HG02610 (cell line): ENCODE measurements at regions not wholly inside any gene's neighbourhood (a gene's known extent, or its start where the extent isn't known, plus 50 kb on each side); places are given as distances from the start of the nearest gene placed in this dataset.

Experiments
- ATAC-seq: cut with Tn5 transposase; IDR thresholded peaks from one replicate; pipeline ENCODE4 v1.9.1; 2021; ENCODE audit warnings: mild to moderate bottlenecking, moderate library complexity; ENCODE audit not compliant: unreplicated experiment

GRCh38 chr1:4086085-4086850 is 186.2 kb upstream of the C1orf174 start:
- no peak for ATAC-seq

- no peak for ATAC-seq
Observed at GRCh38 chr1:4086921-4087320, 186.8 kb upstream of the C1orf174 start.

- no peak for ATAC-seq
Observed at GRCh38 chr1:4087530-4088420, 187.7 kb upstream of the C1orf174 start.

GRCh38 chr1:4088676-4089075 is 188.6 kb upstream of the C1orf174 start:
- ATAC-seq, result no peak

GRCh38 chr1:4089421-4090175 is 189.5 kb upstream of the C1orf174 start:
- ATAC-seq, result no peak

- ATAC-seq, result no peak
Observed at GRCh38 chr1:4090556-4090955, 190.5 kb upstream of the C1orf174 start.

- no peak for ATAC-seq
Observed at GRCh38 chr1:4090976-4091660, 191.0 kb upstream of the C1orf174 start.

- ATAC-seq, result no peak
Observed at GRCh38 chr1:4091996-4092395, 191.9 kb upstream of the C1orf174 start.

- no peak for ATAC-seq
Observed at GRCh38 chr1:4093856-4094565, 193.9 kb upstream of the C1orf174 start.

- ATAC-seq, result no peak
Observed at GRCh38 chr1:4095433-4095971, 195.4 kb upstream of the C1orf174 start.

GRCh38 chr1:4101459-4102161 is 201.5 kb upstream of the C1orf174 start:
- ATAC-seq, result no peak

GRCh38 chr1:4105300-4105880 is 205.3 kb upstream of the C1orf174 start:
- ATAC-seq, result no peak

GRCh38 chr1:4106731-4107130 is 206.7 kb upstream of the C1orf174 start:
- ATAC-seq, result no peak

- ATAC-seq, result no peak
Observed at GRCh38 chr1:4107291-4107690, 207.2 kb upstream of the C1orf174 start.

- ATAC-seq, result no peak
Observed at GRCh38 chr1:4108331-4108730, 208.3 kb upstream of the C1orf174 start.

- ATAC-seq, result no peak
Observed at GRCh38 chr1:4108758-4109627, 208.9 kb upstream of the C1orf174 start.

- no peak for ATAC-seq
Observed at GRCh38 chr1:4109628-4109940, 209.5 kb upstream of the C1orf174 start.

- ATAC-seq, result no peak
Observed at GRCh38 chr1:4110888-4111287, 210.8 kb upstream of the C1orf174 start.
